CD8-positive, alpha-beta memory T cell (primary cell): ENCODE measurements at regions not wholly inside any gene's neighbourhood (a gene's known extent, or its start where the extent isn't known, plus 50 kb on each side); places are given as distances from the start of the nearest gene placed in this dataset.

Experiments
- CTCF ChIA-PET: fragments of 350-600 bp; sonication (Branson Sonifier 250); formaldehyde crosslinking; loops from one replicate; lab custom pipeline; 2021; ENCODE audit warnings: antibody characterized with exemption; lab: Charles Lee
- POLR2A ChIA-PET: fragments of 350-600 bp; sonication (Branson Sonifier 250); formaldehyde crosslinking; loops from one replicate; lab custom pipeline; 2021; ENCODE audit warnings: antibody characterized with exemption; lab: Charles Lee
- DNase-seq, 5 donors: peaks; one replicate each; pipeline versions ENCODE4 v3.0.0 to v3.0.0-alpha.2; 2020 to 2022; ENCODE audit warnings: mixed read lengths in 1 of 5
- H3K27ac ChIP-seq: one replicate; pipeline ENCODE4 v1.7.0; 2013; ENCODE audit warnings: low read depth, mild to moderate bottlenecking, low read length, moderate library complexity
- H3K27me3 ChIP-seq: 2 replicates; pipeline ENCODE4 v1.7.0; 2013; ENCODE audit warnings: low read length, mild to moderate bottlenecking; ENCODE audit not compliant: insufficient read depth, poor library complexity, severe bottlenecking
- H3K36me3 ChIP-seq: 2 replicates; pipeline ENCODE4 v1.7.0; 2013; ENCODE audit warnings: mild to moderate bottlenecking, low read length, moderate library complexity; ENCODE audit not compliant: insufficient read depth
- H3K4me1 ChIP-seq: 2 replicates; pipeline ENCODE4 v1.7.0; 2013; ENCODE audit warnings: mild to moderate bottlenecking, low read length, moderate library complexity; ENCODE audit not compliant: insufficient read depth
- H3K4me3 ChIP-seq: 2 replicates; pipeline ENCODE4 v1.7.0; 2013; ENCODE audit warnings: mild to moderate bottlenecking, low read length
- H3K9me3 ChIP-seq: 2 replicates; pipeline ENCODE4 v1.7.0; 2013; ENCODE audit warnings: mild to moderate bottlenecking, low read length
- H3K27ac Mint-ChIP-seq, 8 donors: one replicate each; pipeline ENCODE4 v1.8.0; 2020 to 2021; ENCODE audit warnings: mixed read lengths in 8 of 8, mild to moderate bottlenecking in 6 of 8, inconsistent platforms in 3 of 8, moderate library complexity in 3 of 8
- H3K27me3 Mint-ChIP-seq, 2 donors: one replicate each; pipeline ENCODE4 v1.8.0; 2020 to 2021; ENCODE audit warnings: mixed read lengths in 2 of 2, mild to moderate bottlenecking in 1 of 2, moderate library complexity in 1 of 2
- H3K36me3 Mint-ChIP-seq, 3 donors: one replicate each; pipeline ENCODE4 v1.8.0; 2020 to 2021; ENCODE audit warnings: mixed read lengths in 3 of 3, inconsistent platforms in 1 of 3, mild to moderate bottlenecking in 1 of 3
- H3K4me1 Mint-ChIP-seq, 3 donors: one replicate each; pipeline ENCODE4 v1.8.0; 2020 to 2021; ENCODE audit warnings: mixed read lengths in 3 of 3, inconsistent platforms in 1 of 3, mild to moderate bottlenecking in 1 of 3
- H3K4me3 Mint-ChIP-seq, 7 donors: one replicate each; pipeline ENCODE4 v1.8.0; 2020 to 2021; ENCODE audit warnings: mixed read lengths in 7 of 7, mild to moderate bottlenecking in 6 of 7, moderate library complexity in 4 of 7, inconsistent platforms in 2 of 7
- H3K9me3 Mint-ChIP-seq, 5 donors: one replicate each; pipeline ENCODE4 v1.8.0; 2020 to 2022; ENCODE audit warnings: mixed read lengths in 5 of 5, mild to moderate bottlenecking in 3 of 5, moderate library complexity in 2 of 5, inconsistent platforms in 1 of 5

DNA sequence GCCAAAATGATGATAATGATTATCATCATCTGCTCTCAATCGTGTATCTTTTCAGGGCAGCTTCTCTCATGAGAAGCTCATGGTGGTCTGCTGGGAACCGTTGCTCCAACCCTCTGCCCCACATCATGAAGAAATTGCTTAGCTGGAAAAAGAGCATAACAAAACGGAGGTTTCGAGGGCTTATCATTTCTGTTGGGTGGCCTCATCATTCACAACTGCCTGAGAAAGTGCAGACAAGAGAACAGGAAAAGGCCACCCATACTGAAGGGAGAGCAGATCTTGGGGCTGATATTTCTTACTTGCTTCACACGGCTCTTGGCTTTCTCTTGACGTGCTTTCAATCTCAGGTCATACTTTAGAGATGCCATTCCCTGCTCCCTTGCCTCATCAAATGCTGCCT, 471.6 kb downstream of the CD83 start:
- Mint-ChIP-seq H3K4me1 (no peaks in the 10 kb centered on the region), H3K4me3 (no peak overlapping the region), H3K9me3 (no peaks in the 10 kb centered on the region), H3K27me3 (peaks cover 0 to 1% of the 10 kb centered on the region in 2 donors), H3K36me3 (no peaks in the 10 kb centered on the region), H3K27ac (no peak overlapping the region)
- Histone ChIP-seq H3K27me3 (no peaks in the 10 kb centered on the region), H3K9me3 (no peaks in the 10 kb centered on the region), H3K27ac (no peak overlapping the region), H3K4me3 (no peak overlapping the region), H3K36me3 (no peaks in the 10 kb centered on the region), H3K4me1 (no peaks in the 10 kb centered on the region)
- ChIA-PET CTCF (interaction anchor here (0.8 kb wide), 1 partner anchor 10 kb away, joined by 3 read pairs; no protein-coding TSS in a partner anchor), POLR2A (interaction anchor here (0.5 kb wide), 1 partner anchor 628 kb away, joined by 4 read pairs; no protein-coding TSS in a partner anchor)
- no peak for DNase-seq

- CTCF ChIA-PET = no interaction called here
- H3K4me1 Mint-ChIP-seq = no peaks in the 10 kb centered on the region
- Histone ChIP-seq H3K27me3 (no peaks in the 10 kb centered on the region), H3K4me1 (no peaks in the 10 kb centered on the region), H3K4me3 (no peak overlapping the region), H3K36me3 (no peaks in the 10 kb centered on the region), H3K27ac (no peak overlapping the region), H3K9me3 (no peaks in the 10 kb centered on the region)
- POLR2A ChIA-PET = no interaction called here
- H3K9me3 Mint-ChIP-seq = no peaks in the 10 kb centered on the region
- no peaks in the 10 kb centered on the region for H3K36me3 Mint-ChIP-seq
- no peak overlapping the region for H3K4me3 Mint-ChIP-seq
- H3K27ac Mint-ChIP-seq = no peak overlapping the region
- H3K27me3 Mint-ChIP-seq = peaks cover 0 to 1% of the 10 kb centered on the region in 2 donors
- DNase-seq = no peak
Observed at GRCh38 chr6:14590586-14590985, 473.0 kb downstream of the CD83 start.

DNA sequence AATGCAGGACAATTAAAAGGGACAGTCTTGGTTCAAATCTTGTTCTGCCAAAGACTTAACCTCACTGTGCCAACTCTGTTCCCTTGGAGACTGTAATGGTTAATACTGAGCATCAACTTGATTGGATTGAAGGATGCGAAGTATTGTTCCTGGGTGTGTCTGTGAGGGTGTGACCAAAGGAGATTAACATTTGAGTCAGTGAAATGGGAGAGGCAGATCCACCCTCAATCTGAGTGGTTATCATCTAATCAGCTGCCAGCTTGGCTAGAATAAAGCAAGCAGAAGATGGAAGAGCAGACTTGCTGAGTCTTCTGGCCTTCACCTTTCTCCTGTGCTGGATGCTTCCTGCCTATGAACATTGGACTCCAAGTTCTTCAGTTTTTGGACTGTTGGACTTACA, 474.4 kb downstream of the CD83 start:
- ChIA-PET CTCF (no interaction called here), POLR2A (no interaction called here)
- Histone ChIP-seq H3K9me3 (no peaks in the 10 kb centered on the region), H3K4me1 (no peaks in the 10 kb centered on the region), H3K27ac (no peak overlapping the region), H3K36me3 (no peaks in the 10 kb centered on the region), H3K4me3 (no peak overlapping the region), H3K27me3 (no peaks in the 10 kb centered on the region)
- Mint-ChIP-seq H3K4me1 (no peaks in the 10 kb centered on the region), H3K36me3 (no peaks in the 10 kb centered on the region), H3K9me3 (no peaks in the 10 kb centered on the region), H3K4me3 (no peak overlapping the region), H3K27ac (no peak overlapping the region), H3K27me3 (peaks cover 0 to 1% of the 10 kb centered on the region in 2 donors)
- no peak for DNase-seq

GRCh38 chr6:14593286-14593685, 475.7 kb downstream of the CD83 start:
- no peak overlapping the region for H3K27ac Mint-ChIP-seq
- Histone ChIP-seq H3K9me3 (no peaks in the 10 kb centered on the region), H3K27ac (no peak overlapping the region), H3K36me3 (no peaks in the 10 kb centered on the region), H3K4me3 (no peak overlapping the region), H3K27me3 (no peaks in the 10 kb centered on the region), H3K4me1 (no peaks in the 10 kb centered on the region)
- peaks cover 0 to 1% of the 10 kb centered on the region in 2 donors for H3K27me3 Mint-ChIP-seq
- no peaks in the 10 kb centered on the region for H3K36me3 Mint-ChIP-seq
- no peak overlapping the region for H3K4me3 Mint-ChIP-seq
- POLR2A ChIA-PET = no interaction called here
- H3K9me3 Mint-ChIP-seq = no peaks in the 10 kb centered on the region
- CTCF ChIA-PET = no interaction called here
- H3K4me1 Mint-ChIP-seq = no peaks in the 10 kb centered on the region
- no peak for DNase-seq

- Mint-ChIP-seq H3K4me1 (no peaks in the 10 kb centered on the region), H3K9me3 (no peaks in the 10 kb centered on the region), H3K4me3 (no peak overlapping the region), H3K27ac (no peak overlapping the region), H3K27me3 (peaks cover 4% of the 10 kb centered on the region in 2 donors), H3K36me3 (no peaks in the 10 kb centered on the region)
- no peak overlapping the region for H3K27ac ChIP-seq
- no peak overlapping the region for H3K4me3 ChIP-seq
- no peaks in the 10 kb centered on the region for H3K27me3 ChIP-seq
- POLR2A ChIA-PET = no interaction called here
- DNase-seq = no peak
- H3K4me1 ChIP-seq = no peaks in the 10 kb centered on the region
- no peaks in the 10 kb centered on the region for H3K36me3 ChIP-seq
- H3K9me3 ChIP-seq = no peaks in the 10 kb centered on the region
- CTCF ChIA-PET = no interaction called here
Observed at GRCh38 chr6:14595751-14596150, 478.2 kb downstream of the CD83 start.

DNA sequence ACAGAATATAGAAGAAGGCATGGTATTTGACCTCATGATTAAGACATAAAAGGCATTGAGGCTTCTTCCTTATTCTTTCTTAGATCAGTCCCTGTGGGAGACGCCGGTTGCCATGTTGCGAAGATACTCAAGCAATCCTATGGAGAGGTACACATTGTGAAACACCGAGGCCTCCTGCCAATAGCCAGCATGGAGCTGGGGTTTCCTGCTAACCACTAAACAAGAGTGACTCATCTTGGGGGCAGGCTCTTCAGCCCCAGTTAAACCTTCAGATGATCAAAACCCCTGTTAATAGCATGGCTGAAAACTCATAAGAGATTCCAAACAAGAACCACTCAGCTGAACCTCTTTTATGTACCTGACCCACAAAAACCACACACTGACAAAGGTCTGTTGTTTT, 478.8 kb downstream of the CD83 start:
- no peak for DNase-seq
- H3K9me3 ChIP-seq = no peaks in the 10 kb centered on the region
- no peaks in the 10 kb centered on the region for H3K4me1 ChIP-seq
- H3K27me3 ChIP-seq = no peaks in the 10 kb centered on the region
- no peak overlapping the region for H3K4me3 ChIP-seq
- H3K36me3 ChIP-seq = no peaks in the 10 kb centered on the region
- no peaks in the 10 kb centered on the region for H3K9me3 Mint-ChIP-seq
- POLR2A ChIA-PET = no interaction called here
- H3K4me3 Mint-ChIP-seq = no peak overlapping the region
- peaks cover 2 to 4% of the 10 kb centered on the region in 2 donors for H3K27me3 Mint-ChIP-seq
- no peak overlapping the region for H3K27ac ChIP-seq
- CTCF ChIA-PET = no interaction called here
- no peaks in the 10 kb centered on the region for H3K4me1 Mint-ChIP-seq
- no peak overlapping the region for H3K27ac Mint-ChIP-seq
- no peaks in the 10 kb centered on the region for H3K36me3 Mint-ChIP-seq

DNA sequence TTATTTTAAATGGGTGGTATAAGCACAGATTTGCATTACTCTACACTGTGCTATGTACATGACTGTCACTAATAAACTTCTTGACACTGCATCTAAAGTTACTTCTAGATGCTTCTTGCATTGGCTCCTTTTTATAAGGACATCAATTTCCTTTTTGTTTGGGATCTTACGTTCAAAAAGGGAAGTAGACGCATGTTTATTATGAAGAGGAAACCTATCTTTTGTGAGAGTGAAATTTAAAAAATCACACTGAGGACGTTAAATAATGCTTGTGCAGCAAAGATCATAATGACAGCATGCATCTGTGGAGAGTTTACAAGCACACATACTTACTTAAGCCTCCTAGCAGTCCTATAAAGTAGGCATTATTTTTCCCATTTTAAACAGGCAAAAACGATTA, 479.5 kb downstream of the CD83 start:
- Histone ChIP-seq H3K4me1 (no peaks in the 10 kb centered on the region), H3K27ac (no peak overlapping the region), H3K27me3 (no peaks in the 10 kb centered on the region), H3K36me3 (no peaks in the 10 kb centered on the region), H3K9me3 (no peaks in the 10 kb centered on the region), H3K4me3 (no peak overlapping the region)
- Mint-ChIP-seq H3K4me1 (no peaks in the 10 kb centered on the region), H3K36me3 (no peaks in the 10 kb centered on the region), H3K27ac (no peak overlapping the region), H3K9me3 (no peaks in the 10 kb centered on the region), H3K4me3 (no peak overlapping the region), H3K27me3 (peaks cover 4% of the 10 kb centered on the region in 2 donors)
- ChIA-PET CTCF (no interaction called here), POLR2A (no interaction called here)
- no peak for DNase-seq

DNA sequence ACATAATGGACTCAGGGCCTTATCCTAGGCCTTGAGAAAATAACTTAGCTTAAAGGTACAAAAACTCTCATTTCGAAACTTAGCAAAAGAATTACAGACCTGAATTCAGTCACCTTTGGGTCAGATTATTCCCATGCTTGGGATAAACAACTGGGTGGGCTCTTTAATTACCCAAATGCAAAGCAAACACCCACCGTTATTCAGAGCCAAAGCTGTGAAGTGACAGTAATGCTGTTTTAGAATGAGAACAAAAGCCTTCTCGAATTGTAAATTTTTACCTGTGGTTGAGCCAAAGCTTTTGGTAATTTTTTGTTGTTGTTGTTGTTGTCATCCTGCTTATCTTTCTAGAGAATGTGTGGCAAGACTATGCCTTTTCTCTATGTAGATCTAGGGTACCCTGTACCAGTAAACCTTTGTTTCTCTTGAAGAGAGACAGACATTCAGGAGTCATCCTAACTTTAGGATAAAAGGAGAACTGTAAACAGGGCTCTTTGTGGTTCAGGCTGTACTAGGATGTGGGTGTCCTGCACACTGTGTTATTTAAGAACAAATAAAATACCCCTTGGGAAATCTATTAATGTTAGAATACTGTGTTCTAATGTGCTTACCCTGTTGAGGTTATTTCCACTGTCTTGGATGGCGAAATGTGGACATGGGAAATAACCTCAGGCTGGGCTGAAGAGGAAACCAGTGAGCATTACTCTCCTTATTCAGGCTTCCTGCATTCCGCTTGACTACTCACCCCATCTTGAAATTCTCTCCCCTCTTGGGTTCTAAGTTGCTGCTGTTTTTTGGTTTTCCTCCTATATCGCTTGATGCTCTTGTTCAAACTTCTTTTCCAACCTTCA, 480.7 kb downstream of the CD83 start:
- Mint-ChIP-seq H3K27ac (no peak overlapping the region), H3K9me3 (no peaks in the 10 kb centered on the region), H3K4me1 (no peaks in the 10 kb centered on the region), H3K27me3 (peaks cover 4% of the 10 kb centered on the region in 2 donors), H3K4me3 (no peak overlapping the region), H3K36me3 (no peaks in the 10 kb centered on the region)
- ChIA-PET CTCF (no interaction called here), POLR2A (no interaction called here)
- H3K4me1 ChIP-seq = no peaks in the 10 kb centered on the region
- no peak for DNase-seq
- H3K36me3 ChIP-seq = no peaks in the 10 kb centered on the region
- H3K9me3 ChIP-seq = no peaks in the 10 kb centered on the region
- no peak overlapping the region for H3K4me3 ChIP-seq
- no peaks in the 10 kb centered on the region for H3K27me3 ChIP-seq
- no peak overlapping the region for H3K27ac ChIP-seq
